ENCODE measurements at regions not wholly inside any gene's neighbourhood (a gene's known extent, or its start where the extent isn't known, plus 50 kb on each side); places are given as distances from the start of the nearest gene placed in this dataset.

- no peak for DNase-seq (ENCODE audit: low read depth in 1 of 2, low spot score in 1 of 2)
Observed at GRCh38 chr14:38524636-38525509, 269.0 kb upstream of the CLEC14A start.

- DNase-seq (ENCODE audit: low read depth in 1 of 2, low spot score in 1 of 2) = no peak
Observed at GRCh38 chr14:38522724-38523123, 266.8 kb upstream of the CLEC14A start.

- no peak for DNase-seq (ENCODE audit: low read depth in 1 of 2, low spot score in 1 of 2)
Observed at GRCh38 chr14:38521591-38521990, 265.7 kb upstream of the CLEC14A start.

GRCh38 chr14:38517426-38517825, 261.5 kb upstream of the CLEC14A start:
- no peak for DNase-seq (ENCODE audit: low read depth in 1 of 2, low spot score in 1 of 2)

GRCh38 chr14:38512236-38512635, 256.3 kb upstream of the CLEC14A start:
- no peak for DNase-seq (ENCODE audit: low read depth in 1 of 2, low spot score in 1 of 2)

GRCh38 chr14:38507299-38507698, 251.4 kb upstream of the CLEC14A start:
- DNase-seq (ENCODE audit: low read depth in 1 of 2, low spot score in 1 of 2) = no peak

- no peak for DNase-seq (ENCODE audit: low read depth in 1 of 2, low spot score in 1 of 2)
Observed at GRCh38 chr14:38505973-38506249, 250.0 kb upstream of the CLEC14A start.

GRCh38 chr14:38505221-38505972, 249.5 kb upstream of the CLEC14A start:
- DNase-seq (ENCODE audit: low read depth in 1 of 2, low spot score in 1 of 2) = no peak

- DNase-seq (ENCODE audit: low read depth in 1 of 2, low spot score in 1 of 2) = no peak
Observed at GRCh38 chr14:38504175-38504574, 248.3 kb upstream of the CLEC14A start.

- no peak for DNase-seq (ENCODE audit: low read depth in 1 of 2, low spot score in 1 of 2)
Observed at GRCh38 chr14:38502239-38502638, 246.3 kb upstream of the CLEC14A start.

- DNase-seq (ENCODE audit: low read depth in 1 of 2, low spot score in 1 of 2) = no peak
Observed at GRCh38 chr14:38500125-38500524, 244.2 kb upstream of the CLEC14A start.

- no peak for DNase-seq (ENCODE audit: low read depth in 1 of 2, low spot score in 1 of 2)
Observed at GRCh38 chr14:38496092-38496491, 240.2 kb upstream of the CLEC14A start.

GRCh38 chr14:38490273-38490672, 234.4 kb upstream of the CLEC14A start:
- no peak for DNase-seq (ENCODE audit: low read depth in 1 of 2, low spot score in 1 of 2)

GRCh38 chr14:38485026-38485425, 229.1 kb upstream of the CLEC14A start:
- DNase-seq (ENCODE audit: low read depth in 1 of 2, low spot score in 1 of 2) = no peak

GRCh38 chr14:38481952-38482678, 226.2 kb upstream of the CLEC14A start:
- DNase-seq (ENCODE audit: low read depth in 1 of 2, low spot score in 1 of 2) = no peak

- DNase-seq (ENCODE audit: low read depth in 1 of 2, low spot score in 1 of 2) = no peak
Observed at GRCh38 chr14:38469156-38469555, 213.3 kb upstream of the CLEC14A start.

GRCh38 chr14:38442208-38442607, 186.3 kb upstream of the CLEC14A start:
- DNase-seq (ENCODE audit: low read depth in 1 of 2, low spot score in 1 of 2) = no peak

GRCh38 chr14:38432186-38432585, 176.3 kb upstream of the CLEC14A start:
- DNase-seq (ENCODE audit: low read depth in 1 of 2, low spot score in 1 of 2) = no peak

GRCh38 chr14:38431156-38431555, 175.3 kb upstream of the CLEC14A start:
- no peak for DNase-seq (ENCODE audit: low read depth in 1 of 2, low spot score in 1 of 2)

GRCh38 chr14:38430522-38430921, 174.6 kb upstream of the CLEC14A start:
- DNase-seq (ENCODE audit: low read depth in 1 of 2, low spot score in 1 of 2) = no peak

- DNase-seq (ENCODE audit: low read depth in 1 of 2, low spot score in 1 of 2) = no peak
Observed at GRCh38 chr14:38425324-38425976, 169.6 kb upstream of the CLEC14A start.
